HCT116 (cell line): ENCODE measurements at regions not wholly inside any gene's neighbourhood (a gene's known extent, or its start where the extent isn't known, plus 50 kb on each side); places are given as distances from the start of the nearest gene placed in this dataset.

Experiments used
- ATAC-seq: fragments of 200-7000 bp; cut with Tn5 transposase; 2 replicates; pipeline ENCODE4 v1.9.1; 2020; ENCODE audit warnings: mild to moderate bottlenecking, moderate library complexity
- BruUV-seq: library from RNA; stranded (reverse); fragments of 400-500 nt; replicated peaks from 2 replicates; lab custom pipeline; 2021; lab: Mats Ljungman, UMichigan
- CTCF ChIA-PET: fragments of 300-600 bp; sonication (Branson Sonifier 250); formaldehyde crosslinking; loops from one replicate; lab custom pipeline; 2021; ENCODE audit warnings: antibody characterized with exemption; lab: Charles Lee
- POLR2A ChIA-PET: fragments of 300-600, 350-600 bp; sonication (Branson Sonifier 250); formaldehyde crosslinking; loops from one replicate; lab custom pipeline; 2021; ENCODE audit warnings: antibody characterized with exemption; lab: Charles Lee
- RAD21 ChIA-PET, 2 experiments: fragments of 300-600 bp; sonication (Branson Sonifier 250); formaldehyde crosslinking; loops; one replicate each; lab custom pipeline; 2023; ENCODE audit warnings: low total read pairs in 2 of 2; ENCODE audit not compliant: uncharacterized antibody in 2 of 2, unreplicated experiment in 2 of 2, low non-redundant PET in 1 of 2; lab: Charles Lee
- DNase-seq: peaks from one replicate; pipeline ENCODE4 v3.0.0-alpha.2; 2010; ENCODE audit warnings: low read depth, low spot score
- H2AFZ ChIP-seq: fragments of 200-600 bp; shearing (Covaris generic), sonication (generic); 2 replicates; pipeline ENCODE4 v1.6.1; 2017; ENCODE audit warnings: low read depth, mixed run types, mixed read lengths, antibody characterized with exemption, low read length; ENCODE audit not compliant: poor library complexity, severe bottlenecking
- H3K27ac ChIP-seq: 2 replicates; pipeline ENCODE4 v1.5.1; 2012; ENCODE audit warnings: low read depth, low read length
- H3K27me3 ChIP-seq: fragments of 200-600 bp; sonication (generic); 2 replicates; pipeline ENCODE4 v1.6.1; 2016; ENCODE audit warnings: mixed run types, low read length, mixed read lengths; ENCODE audit not compliant: insufficient read depth
- H3K36me3 ChIP-seq, 2 experiments: fragments of 200-500 bp in 1 of 2; fragments of 200-600 bp in 1 of 2; sonication (Bioruptor generic) in 1 of 2; sonication (generic) in 1 of 2; 2 replicates each; pipeline versions ENCODE4 v1.5.1 to v1.6.1; 2014 to 2016; ENCODE audit warnings: low read length in 2 of 2, inconsistent platforms in 1 of 2, mixed read lengths in 1 of 2, mixed run types in 1 of 2; ENCODE audit not compliant: insufficient read depth in 2 of 2, control insufficient read depth in 1 of 2
- H3K4me1 ChIP-seq, 2 experiments: fragments of 200-600 bp in 1 of 2; sonication (generic) in 1 of 2; 2 replicates each; pipeline versions ENCODE4 v1.5.1 to v1.6.1; 2012 to 2017; ENCODE audit warnings: low read length in 2 of 2, inconsistent platforms in 1 of 2, mild to moderate bottlenecking in 1 of 2, mixed read lengths in 1 of 2, mixed run types in 1 of 2, moderate library complexity in 1 of 2; ENCODE audit not compliant: insufficient read depth in 2 of 2, control insufficient read depth in 1 of 2
- H3K4me2 ChIP-seq: fragments of 200-600 bp; sonication (generic); 2 replicates; pipeline ENCODE4 v1.6.1; 2017; ENCODE audit warnings: mixed run types, low read length, mixed read lengths
- H3K4me3 ChIP-seq, 2 experiments: fragments of 200-600 bp in 1 of 2; sonication (generic) in 1 of 2; replicated peaks in 1 of 2; 2 replicates each; pipeline ENCODE4 v1.5.1; 2011 to 2016; ENCODE audit warnings: low read length in 2 of 2, control low read depth in 1 of 2, low read depth in 1 of 2, mild to moderate bottlenecking in 1 of 2, mixed read lengths in 1 of 2, mixed run types in 1 of 2
- H3K79me2 ChIP-seq: fragments of 200-600 bp; sonication (generic); 2 replicates; pipeline ENCODE4 v1.6.1; 2017; ENCODE audit warnings: mild to moderate bottlenecking, mixed run types, low read length, moderate library complexity, mixed read lengths; ENCODE audit not compliant: insufficient read depth
- H3K9ac ChIP-seq: fragments of 200-600 bp; sonication (generic); 2 replicates; pipeline ENCODE4 v1.6.1; 2016; ENCODE audit warnings: low read length, mixed read lengths
- H3K9me2 ChIP-seq: fragments of 200-600 bp; sonication (generic), shearing (Covaris generic); 2 replicates; pipeline ENCODE4 v1.6.1; 2017; ENCODE audit warnings: mixed run types, mild to moderate bottlenecking, moderate library complexity; ENCODE audit not compliant: insufficient read depth
- H3K9me3 ChIP-seq, 2 experiments: fragments of 200-500 bp in 1 of 2; fragments of 200-600 bp in 1 of 2; sonication (Bioruptor generic) in 1 of 2; sonication (generic) in 1 of 2; 2 replicates each; pipeline ENCODE4 v1.6.1; 2014 to 2017; ENCODE audit warnings: low read length in 2 of 2, mixed read lengths in 2 of 2, inconsistent platforms in 1 of 2, low read depth in 1 of 2, mild to moderate bottlenecking in 1 of 2, mixed run types in 1 of 2, moderate library complexity in 1 of 2; ENCODE audit not compliant: control insufficient read depth in 1 of 2, insufficient read depth in 1 of 2
- H4K20me1 ChIP-seq: fragments of 200-600 bp; sonication (generic), shearing (Covaris generic); 2 replicates; pipeline ENCODE4 v1.6.1; 2017; ENCODE audit warnings: mixed run types, mild to moderate bottlenecking, moderate library complexity; ENCODE audit not compliant: insufficient read depth
- ATF3 ChIP-seq: IDR thresholded peaks from 2 replicates; pipeline ENCODE4 v1.6.1; 2012
- CBX3 ChIP-seq: IDR thresholded peaks from 2 replicates; pipeline ENCODE4 v1.6.1; 2012; ENCODE audit warnings: low read depth
- EZH2 ChIP-seq: fragments of 200-600 bp; sonication (generic); IDR thresholded peaks from 2 replicates; pipeline ENCODE4 v1.6.1; 2017; ENCODE audit warnings: antibody characterized with exemption, mixed run types
- FOSL1 ChIP-seq: IDR thresholded peaks from 2 replicates; pipeline ENCODE4 v1.6.1; 2012; ENCODE audit warnings: low read depth
- POLR2A ChIP-seq: IDR thresholded peaks from 2 replicates; pipeline ENCODE4 v1.7.0; 2011; ENCODE audit warnings: borderline replicate concordance; ENCODE audit not compliant: insufficient read depth, insufficient read length; ENCODE audit errors: extremely low read depth
- RAD21 ChIP-seq: IDR thresholded peaks from 2 replicates; pipeline ENCODE4 v1.6.1; 2012; ENCODE audit warnings: low read depth, mild to moderate bottlenecking
- SIN3A ChIP-seq: IDR thresholded peaks from 2 replicates; pipeline ENCODE4 v1.6.1; 2012; ENCODE audit warnings: low read depth
- SRF ChIP-seq: IDR thresholded peaks from 2 replicates; pipeline ENCODE4 v1.6.1; 2012; ENCODE audit warnings: low read depth
- TCF7L2 ChIP-seq: IDR thresholded peaks from 2 replicates; pipeline ENCODE4 v1.7.0; 2011; ENCODE audit warnings: borderline replicate concordance, inconsistent platforms; ENCODE audit not compliant: insufficient read depth, insufficient read length; ENCODE audit errors: extremely low read depth
- YY1 ChIP-seq: IDR thresholded peaks from 2 replicates; pipeline ENCODE4 v1.6.1; 2011; ENCODE audit warnings: low read length, low read depth, moderate library complexity, mild to moderate bottlenecking; ENCODE audit not compliant: insufficient replicate concordance; ENCODE audit errors: extremely low read depth
- ZFX ChIP-seq: fragments of 450-650 bp; IDR thresholded peaks from 2 replicates; pipeline ENCODE4 v1.6.1; 2017
- ZNF274 ChIP-seq: fragments of 200-500 bp; sonication (Bioruptor generic); IDR thresholded peaks from 2 replicates; pipeline ENCODE4 v1.6.1; 2014; ENCODE audit warnings: mild to moderate bottlenecking, low read depth, low read length, inconsistent platforms
- intact Hi-C: fragments of 100-400 bp; cut with micrococcal nuclease; formaldehyde crosslinking; loops from 2 replicates; pipeline ENCODE4 v1.10.0; 2022
- TF ChIP-seq, protein P1 (sequence below): IDR thresholded peaks from 2 replicates; pipeline ENCODE4 v1.6.1; 2012
- TF ChIP-seq, protein P2 (sequence below): IDR thresholded peaks from 2 replicates; pipeline ENCODE4 v1.6.1; 2012; ENCODE audit warnings: low read depth

GRCh38 chr20:40494248-40494647, 194.8 kb downstream of the MAFB start:
- Histone ChIP-seq H3K9ac (no peak overlapping the region), H3K9me3 (no peaks in the 10 kb centered on the region), H3K9me2 (no peaks in the 10 kb centered on the region), H3K27ac (no peak overlapping the region), H3K4me1 (peaks cover 0 to 29% of the 10 kb centered on the region in 2 experiments; a peak in 2 of 4 replicates), H3K4me2 (no peak overlapping the region), H4K20me1 (no peaks in the 10 kb centered on the region), H2AFZ (no peak overlapping the region), H3K4me3 (no peak overlapping the region), H3K27me3 (no peaks in the 10 kb centered on the region), H3K36me3 (no peaks in the 10 kb centered on the region), H3K79me2 (no peaks in the 10 kb centered on the region)
- RAD21 ChIA-PET: no interaction called here
- intact Hi-C loops: no loop called here
- no TSS peak for BruUV-seq
- ATAC-seq (no peak), DNase-seq (no peak)
- POLR2A ChIA-PET: no interaction called here
- TF ChIP-seq RAD21 (no peak), CBX3 (no peak), YY1 (no peak), POLR2A (no peak), SIN3A (no peak), SRF (no peak), FOSL1 (no peak), TCF7L2 (no peak), EZH2 (no peak), ZNF274 (no peak), ATF3 (no peak), ZFX (no peak)
- TF ChIP-seq, protein P1, sequence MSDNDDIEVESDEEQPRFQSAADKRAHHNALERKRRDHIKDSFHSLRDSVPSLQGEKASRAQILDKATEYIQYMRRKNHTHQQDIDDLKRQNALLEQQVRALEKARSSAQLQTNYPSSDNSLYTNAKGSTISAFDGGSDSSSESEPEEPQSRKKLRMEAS: no peak
- TF ChIP-seq, protein P2, sequence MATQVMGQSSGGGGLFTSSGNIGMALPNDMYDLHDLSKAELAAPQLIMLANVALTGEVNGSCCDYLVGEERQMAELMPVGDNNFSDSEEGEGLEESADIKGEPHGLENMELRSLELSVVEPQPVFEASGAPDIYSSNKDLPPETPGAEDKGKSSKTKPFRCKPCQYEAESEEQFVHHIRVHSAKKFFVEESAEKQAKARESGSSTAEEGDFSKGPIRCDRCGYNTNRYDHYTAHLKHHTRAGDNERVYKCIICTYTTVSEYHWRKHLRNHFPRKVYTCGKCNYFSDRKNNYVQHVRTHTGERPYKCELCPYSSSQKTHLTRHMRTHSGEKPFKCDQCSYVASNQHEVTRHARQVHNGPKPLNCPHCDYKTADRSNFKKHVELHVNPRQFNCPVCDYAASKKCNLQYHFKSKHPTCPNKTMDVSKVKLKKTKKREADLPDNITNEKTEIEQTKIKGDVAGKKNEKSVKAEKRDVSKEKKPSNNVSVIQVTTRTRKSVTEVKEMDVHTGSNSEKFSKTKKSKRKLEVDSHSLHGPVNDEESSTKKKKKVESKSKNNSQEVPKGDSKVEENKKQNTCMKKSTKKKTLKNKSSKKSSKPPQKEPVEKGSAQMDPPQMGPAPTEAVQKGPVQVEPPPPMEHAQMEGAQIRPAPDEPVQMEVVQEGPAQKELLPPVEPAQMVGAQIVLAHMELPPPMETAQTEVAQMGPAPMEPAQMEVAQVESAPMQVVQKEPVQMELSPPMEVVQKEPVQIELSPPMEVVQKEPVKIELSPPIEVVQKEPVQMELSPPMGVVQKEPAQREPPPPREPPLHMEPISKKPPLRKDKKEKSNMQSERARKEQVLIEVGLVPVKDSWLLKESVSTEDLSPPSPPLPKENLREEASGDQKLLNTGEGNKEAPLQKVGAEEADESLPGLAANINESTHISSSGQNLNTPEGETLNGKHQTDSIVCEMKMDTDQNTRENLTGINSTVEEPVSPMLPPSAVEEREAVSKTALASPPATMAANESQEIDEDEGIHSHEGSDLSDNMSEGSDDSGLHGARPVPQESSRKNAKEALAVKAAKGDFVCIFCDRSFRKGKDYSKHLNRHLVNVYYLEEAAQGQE: no peak
- CTCF ChIA-PET: no interaction called here
